Endothelial cell (in vitro differentiated cells): ENCODE measurements at regions not wholly inside any gene's neighbourhood (a gene's known extent, or its start where the extent isn't known, plus 50 kb on each side); places are given as distances from the start of the nearest gene placed in this dataset.

ENCODE experiments used
- DNase-seq: peaks from one replicate; pipeline ENCODE4 v3.0.0; 2021; ENCODE audit warnings: low spot score
- H3K27ac Mint-ChIP-seq: one replicate; pipeline ENCODE4 v1.8.0; 2021; ENCODE audit warnings: mixed read lengths, inconsistent platforms; ENCODE audit not compliant: unreplicated experiment
- H3K27me3 Mint-ChIP-seq: one replicate; pipeline ENCODE4 v1.8.0; 2021; ENCODE audit warnings: mild to moderate bottlenecking, moderate library complexity, mixed read lengths, inconsistent platforms; ENCODE audit not compliant: unreplicated experiment
- H3K36me3 Mint-ChIP-seq: one replicate; pipeline ENCODE4 v1.8.0; 2021; ENCODE audit warnings: mild to moderate bottlenecking, low read depth, mixed read lengths, inconsistent platforms; ENCODE audit not compliant: unreplicated experiment
- H3K4me1 Mint-ChIP-seq: one replicate; pipeline ENCODE4 v1.8.0; 2021; ENCODE audit warnings: mild to moderate bottlenecking, mixed read lengths, inconsistent platforms; ENCODE audit not compliant: unreplicated experiment
- H3K4me3 Mint-ChIP-seq: one replicate; pipeline ENCODE4 v1.8.0; 2021; ENCODE audit warnings: mild to moderate bottlenecking, mixed read lengths, inconsistent platforms; ENCODE audit not compliant: unreplicated experiment
- H3K9me3 Mint-ChIP-seq: one replicate; pipeline ENCODE4 v1.8.0; 2021; ENCODE audit warnings: mixed read lengths, inconsistent platforms; ENCODE audit not compliant: unreplicated experiment
- TF ChIP-seq, protein P1 (sequence below): fragments of 200-600 bp; sonication (generic); IDR thresholded peaks from one replicate; pipeline ENCODE4 v1.5.0; 2021; ENCODE audit warnings: antibody characterized with exemption; ENCODE audit not compliant: unreplicated experiment

DNA sequence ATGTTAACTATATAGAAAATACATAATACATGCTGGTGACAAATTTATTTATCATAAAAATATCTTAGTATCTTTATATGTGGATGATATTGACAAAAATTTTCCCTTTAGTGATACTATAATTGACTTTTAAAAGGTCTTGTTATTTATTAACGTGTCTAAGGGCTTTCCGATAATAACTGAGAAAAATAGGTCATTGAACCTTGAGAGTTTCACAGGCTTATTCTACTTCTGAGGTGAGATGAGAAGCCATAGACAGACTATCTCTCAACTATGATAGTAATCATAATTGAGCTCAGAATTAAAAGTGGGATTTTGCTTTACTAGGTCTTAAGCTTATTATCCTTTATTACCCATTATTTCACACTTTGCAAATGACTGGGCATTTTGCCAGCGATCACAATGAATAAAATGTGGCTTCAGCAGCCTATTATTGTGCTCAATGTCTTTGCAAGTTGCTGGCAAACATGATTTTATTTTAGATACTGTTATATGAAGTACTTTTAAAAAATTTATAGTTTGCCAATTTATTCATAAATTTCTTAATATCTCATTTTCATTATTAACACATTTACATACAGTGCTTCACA lies 574.5 kb downstream of the ZWINT start:
- TF ChIP-seq, protein P1, sequence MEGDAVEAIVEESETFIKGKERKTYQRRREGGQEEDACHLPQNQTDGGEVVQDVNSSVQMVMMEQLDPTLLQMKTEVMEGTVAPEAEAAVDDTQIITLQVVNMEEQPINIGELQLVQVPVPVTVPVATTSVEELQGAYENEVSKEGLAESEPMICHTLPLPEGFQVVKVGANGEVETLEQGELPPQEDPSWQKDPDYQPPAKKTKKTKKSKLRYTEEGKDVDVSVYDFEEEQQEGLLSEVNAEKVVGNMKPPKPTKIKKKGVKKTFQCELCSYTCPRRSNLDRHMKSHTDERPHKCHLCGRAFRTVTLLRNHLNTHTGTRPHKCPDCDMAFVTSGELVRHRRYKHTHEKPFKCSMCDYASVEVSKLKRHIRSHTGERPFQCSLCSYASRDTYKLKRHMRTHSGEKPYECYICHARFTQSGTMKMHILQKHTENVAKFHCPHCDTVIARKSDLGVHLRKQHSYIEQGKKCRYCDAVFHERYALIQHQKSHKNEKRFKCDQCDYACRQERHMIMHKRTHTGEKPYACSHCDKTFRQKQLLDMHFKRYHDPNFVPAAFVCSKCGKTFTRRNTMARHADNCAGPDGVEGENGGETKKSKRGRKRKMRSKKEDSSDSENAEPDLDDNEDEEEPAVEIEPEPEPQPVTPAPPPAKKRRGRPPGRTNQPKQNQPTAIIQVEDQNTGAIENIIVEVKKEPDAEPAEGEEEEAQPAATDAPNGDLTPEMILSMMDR: no peak
- DNase-seq: no peak

DNA sequence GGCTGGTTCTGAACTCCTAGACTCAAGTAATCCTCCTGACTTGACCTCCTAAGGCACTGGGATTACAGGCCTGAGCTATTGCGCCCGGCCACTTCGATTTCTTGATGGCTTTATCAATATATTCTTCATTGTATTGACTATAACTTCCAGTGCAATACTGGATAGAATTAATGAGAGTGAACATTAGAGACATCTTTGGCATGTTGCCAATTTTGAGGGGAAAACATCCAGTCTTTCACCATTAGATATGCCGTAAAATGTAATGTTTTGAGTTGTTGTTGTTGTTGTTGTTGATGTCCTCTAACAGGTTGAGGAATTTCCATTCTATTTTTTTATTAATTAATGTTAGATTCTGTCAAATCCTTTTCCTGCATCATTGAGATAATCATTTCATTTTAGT lies 578.9 kb downstream of the ZWINT start:
- Mint-ChIP-seq H3K36me3 (no peaks in the 10 kb centered on the region), H3K4me3 (no peak overlapping the region), H3K27me3 (no peaks in the 10 kb centered on the region), H3K4me1 (no peaks in the 10 kb centered on the region), H3K27ac (no peak overlapping the region), H3K9me3 (no peaks in the 10 kb centered on the region)
- TF ChIP-seq, protein P1: no peak
- DNase-seq: no peak

More for the DNA sequence above, 574.5 kb downstream of the ZWINT start:
- Mint-ChIP-seq H3K4me1 (no peaks in the 10 kb centered on the region), H3K27me3 (no peaks in the 10 kb centered on the region), H3K9me3 (no peaks in the 10 kb centered on the region), H3K27ac (no peak overlapping the region), H3K36me3 (no peaks in the 10 kb centered on the region), H3K4me3 (no peak overlapping the region)

DNA sequence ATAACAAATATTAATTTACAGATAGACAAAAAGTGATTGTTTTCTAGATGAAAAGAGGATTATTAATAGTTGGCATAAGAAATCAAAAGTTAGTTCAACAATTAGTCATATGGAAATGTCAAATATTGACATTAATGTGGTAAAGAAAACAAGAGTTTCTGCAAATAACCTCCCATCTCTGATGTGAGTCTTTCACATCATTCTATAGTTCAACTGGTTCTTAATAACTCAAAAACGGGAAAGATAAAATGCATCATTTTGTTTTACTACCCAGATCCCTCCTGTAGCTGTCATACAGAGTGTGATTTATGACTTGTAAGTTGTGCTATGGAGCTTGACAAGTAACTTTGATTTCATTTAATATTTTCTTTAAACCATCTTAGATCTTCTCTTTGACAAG lies 594.8 kb downstream of the ZWINT start:
- H3K27ac Mint-ChIP-seq: no peak overlapping the region
- no peaks in the 10 kb centered on the region for H3K27me3 Mint-ChIP-seq
- TF ChIP-seq, protein P1: no peak
- no peak overlapping the region for H3K4me3 Mint-ChIP-seq
- H3K36me3 Mint-ChIP-seq: no peaks in the 10 kb centered on the region
- H3K9me3 Mint-ChIP-seq: no peaks in the 10 kb centered on the region
- no peak for DNase-seq
- no peaks in the 10 kb centered on the region for H3K4me1 Mint-ChIP-seq

DNA sequence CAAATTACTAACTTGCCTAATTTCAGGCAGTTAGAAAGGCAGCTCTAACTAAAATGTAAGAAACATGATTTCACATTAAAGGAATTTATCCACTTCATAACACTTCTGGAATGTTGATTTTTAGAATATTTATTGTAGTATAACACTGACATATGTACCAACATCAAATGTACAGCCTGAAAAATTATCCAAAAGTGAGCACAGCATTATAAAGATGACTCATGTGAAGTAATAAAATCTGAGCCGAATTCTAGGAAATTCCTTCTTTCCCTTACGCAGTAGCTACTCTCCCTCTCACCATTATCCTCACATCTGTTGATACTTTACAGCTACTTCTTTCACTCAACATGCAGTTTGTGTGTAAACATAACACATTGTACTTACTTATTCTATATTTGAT lies 610.6 kb downstream of the ZWINT start:
- H3K27me3 Mint-ChIP-seq: no peaks in the 10 kb centered on the region
- H3K4me3 Mint-ChIP-seq: no peak overlapping the region
- no peak overlapping the region for H3K27ac Mint-ChIP-seq
- DNase-seq: no peak
- H3K36me3 Mint-ChIP-seq: no peaks in the 10 kb centered on the region
- H3K4me1 Mint-ChIP-seq: no peaks in the 10 kb centered on the region
- TF ChIP-seq, protein P1: no peak
- H3K9me3 Mint-ChIP-seq: no peaks in the 10 kb centered on the region

DNA sequence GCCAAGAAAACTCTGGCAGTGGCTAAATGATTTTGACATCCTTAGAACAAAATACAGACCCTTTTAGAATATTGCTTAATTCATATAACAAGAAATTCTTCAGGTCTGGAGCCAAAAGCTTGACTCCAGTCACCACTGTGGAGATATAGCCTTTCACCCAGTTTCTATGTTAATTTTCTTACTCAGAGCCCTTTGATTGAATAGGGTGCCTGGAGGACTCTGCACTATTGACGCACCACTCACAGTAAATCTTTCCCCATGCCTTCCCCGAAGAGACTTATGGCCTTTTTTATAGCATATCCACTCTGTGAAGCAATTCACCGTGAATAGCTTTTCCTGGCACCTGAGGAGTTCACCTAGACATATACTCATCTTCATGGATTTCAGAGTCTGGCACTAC lies 613.8 kb downstream of the ZWINT start:
- no peaks in the 10 kb centered on the region for H3K4me1 Mint-ChIP-seq
- no peaks in the 10 kb centered on the region for H3K9me3 Mint-ChIP-seq
- no peak overlapping the region for H3K27ac Mint-ChIP-seq
- H3K4me3 Mint-ChIP-seq: no peak overlapping the region
- no peaks in the 10 kb centered on the region for H3K27me3 Mint-ChIP-seq
- TF ChIP-seq, protein P1: no peak
- DNase-seq: no peak
- no peaks in the 10 kb centered on the region for H3K36me3 Mint-ChIP-seq
